ENCODE measurements at regions not wholly inside any gene's neighbourhood (a gene's known extent, or its start where the extent isn't known, plus 50 kb on each side); places are given as distances from the start of the nearest gene placed in this dataset.

DNA sequence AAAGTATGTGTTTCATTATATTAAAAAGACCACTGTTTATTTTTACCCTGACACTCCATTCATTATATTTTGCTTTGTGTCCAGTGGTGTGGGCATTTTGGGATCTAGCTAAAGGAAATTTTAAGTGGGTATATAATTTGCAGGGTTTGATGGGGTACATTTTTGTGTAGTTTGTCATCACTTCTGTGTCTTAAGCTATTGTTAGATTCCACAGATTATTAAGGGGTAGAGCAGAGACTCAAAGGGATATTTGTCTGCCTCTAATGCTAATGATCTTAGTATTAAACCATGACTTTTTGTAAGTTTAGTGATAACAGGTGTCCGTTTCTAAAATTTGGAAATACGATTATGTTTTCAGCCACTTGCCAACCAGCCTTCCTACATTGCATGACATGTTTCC is 731.6 kb downstream of the BRINP1 start:
- Mint-ChIP-seq H3K4me1 (ENCODE audit: low read depth, unreplicated experiment) (peaks cover 37% of the 10 kb centered on the region), H3K27me3 (ENCODE audit: low read depth, unreplicated experiment) (no peaks in the 10 kb centered on the region), H3K4me3 (ENCODE audit: unreplicated experiment) (no peak overlapping the region), H3K27ac (ENCODE audit: unreplicated experiment) (no peak overlapping the region), H3K36me3 (ENCODE audit: low read depth, unreplicated experiment) (peaks cover 1% of the 10 kb centered on the region), H3K9me3 (ENCODE audit: unreplicated experiment) (peaks cover 11% of the 10 kb centered on the region)
- Histone ChIP-seq H3K4me1 (ENCODE audit: insufficient read depth, low read length) (no peaks in the 10 kb centered on the region), H3K4me2 (ENCODE audit: low read length) (no peak overlapping the region), H4K20me1 (ENCODE audit: insufficient read depth, low read length) (no peaks in the 10 kb centered on the region), H3K27ac (ENCODE audit: low read depth, low read length) (no peak overlapping the region), H3K36me3 (ENCODE audit: insufficient read depth, low read length) (no peaks in the 10 kb centered on the region), H2AFZ (ENCODE audit: low read depth, low read length) (no peak overlapping the region), H3K27me3 (ENCODE audit: insufficient read depth, low read length) (no peaks in the 10 kb centered on the region), H3K9ac (ENCODE audit: low read length) (no peak overlapping the region), H3K9me3 (ENCODE audit: insufficient read depth, low read depth, low read length) (no peaks in the 10 kb centered on the region), H3K4me3 (ENCODE audit: insufficient read depth, low read depth, low read length) (no peak overlapping the region), H3K79me2 (ENCODE audit: insufficient read depth, low read length) (no peaks in the 10 kb centered on the region)
- FAIRE-seq (no peak), DNase-seq (ENCODE audit: low read depth) (no peak)
- TF ChIP-seq EZH2 (IDR thresholded peaks at IDR 0.05; ENCODE audit: insufficient read depth, low read length) = no peak
- TF ChIP-seq, protein P1, sequence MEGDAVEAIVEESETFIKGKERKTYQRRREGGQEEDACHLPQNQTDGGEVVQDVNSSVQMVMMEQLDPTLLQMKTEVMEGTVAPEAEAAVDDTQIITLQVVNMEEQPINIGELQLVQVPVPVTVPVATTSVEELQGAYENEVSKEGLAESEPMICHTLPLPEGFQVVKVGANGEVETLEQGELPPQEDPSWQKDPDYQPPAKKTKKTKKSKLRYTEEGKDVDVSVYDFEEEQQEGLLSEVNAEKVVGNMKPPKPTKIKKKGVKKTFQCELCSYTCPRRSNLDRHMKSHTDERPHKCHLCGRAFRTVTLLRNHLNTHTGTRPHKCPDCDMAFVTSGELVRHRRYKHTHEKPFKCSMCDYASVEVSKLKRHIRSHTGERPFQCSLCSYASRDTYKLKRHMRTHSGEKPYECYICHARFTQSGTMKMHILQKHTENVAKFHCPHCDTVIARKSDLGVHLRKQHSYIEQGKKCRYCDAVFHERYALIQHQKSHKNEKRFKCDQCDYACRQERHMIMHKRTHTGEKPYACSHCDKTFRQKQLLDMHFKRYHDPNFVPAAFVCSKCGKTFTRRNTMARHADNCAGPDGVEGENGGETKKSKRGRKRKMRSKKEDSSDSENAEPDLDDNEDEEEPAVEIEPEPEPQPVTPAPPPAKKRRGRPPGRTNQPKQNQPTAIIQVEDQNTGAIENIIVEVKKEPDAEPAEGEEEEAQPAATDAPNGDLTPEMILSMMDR (IDR thresholded peaks at IDR 0.05; ENCODE audit: insufficient read depth, low read depth, low read length) = no peak

DNA sequence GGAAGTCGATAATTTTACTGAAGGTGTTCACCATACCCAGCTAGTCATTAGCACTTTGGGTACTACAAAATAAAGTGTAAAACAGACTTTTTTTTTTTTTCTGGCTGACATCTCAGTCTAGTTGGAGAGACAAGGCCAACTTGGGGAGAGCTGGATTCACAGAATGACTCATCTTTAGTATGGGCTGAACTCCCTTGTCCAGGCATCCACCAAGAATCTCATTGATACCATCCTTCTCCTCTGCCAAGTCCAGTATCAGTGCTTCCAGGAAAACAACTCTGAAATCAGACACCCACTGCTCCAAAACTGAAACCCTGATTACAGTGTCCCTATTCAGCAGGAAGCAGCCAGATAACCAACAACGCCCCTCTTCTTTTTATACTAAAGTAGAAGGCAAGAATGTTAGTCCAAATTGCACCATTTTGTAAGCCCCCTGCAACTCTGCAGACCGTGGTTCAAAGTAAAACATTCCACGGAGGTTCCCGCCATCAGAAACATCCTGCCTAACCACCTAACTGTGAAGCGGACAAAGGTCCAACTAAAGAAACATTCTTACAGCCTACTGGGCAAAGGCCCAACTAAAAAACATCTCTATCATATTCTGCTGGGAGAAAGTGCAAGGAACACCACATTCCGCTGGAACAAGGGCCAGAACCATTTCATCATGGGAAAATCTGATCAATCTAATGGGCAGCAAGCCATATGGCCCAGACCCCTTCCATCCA is 728.2 kb downstream of the BRINP1 start:
- H3K4me1 ChIP-seq (ENCODE audit: insufficient read depth, low read length) = no peaks in the 10 kb centered on the region
- H3K27ac ChIP-seq (ENCODE audit: low read depth, low read length) = no peak overlapping the region
- Mint-ChIP-seq H3K9me3 (ENCODE audit: unreplicated experiment) (peaks cover 4% of the 10 kb centered on the region), H3K36me3 (ENCODE audit: low read depth, unreplicated experiment) (peaks cover 4% of the 10 kb centered on the region), H3K4me3 (ENCODE audit: unreplicated experiment) (no peak overlapping the region), H3K27ac (ENCODE audit: unreplicated experiment) (peak overlapping the region; percentile 88), H3K4me1 (ENCODE audit: low read depth, unreplicated experiment) (peaks cover 50% of the 10 kb centered on the region), H3K27me3 (ENCODE audit: low read depth, unreplicated experiment) (no peaks in the 10 kb centered on the region)
- TF ChIP-seq, protein P1 (IDR thresholded peaks at IDR 0.05; ENCODE audit: insufficient read depth, low read depth, low read length) = no peak
- no peak for TF ChIP-seq EZH2 (IDR thresholded peaks at IDR 0.05; ENCODE audit: insufficient read depth, low read length)
- H4K20me1 ChIP-seq (ENCODE audit: insufficient read depth, low read length) = no peaks in the 10 kb centered on the region
- no peak overlapping the region for H2AFZ ChIP-seq (ENCODE audit: low read depth, low read length)
- no peaks in the 10 kb centered on the region for H3K36me3 ChIP-seq (ENCODE audit: insufficient read depth, low read length)
- FAIRE-seq (no peak), DNase-seq (ENCODE audit: low read depth) (peak; percentile 61)
- H3K4me3 ChIP-seq (ENCODE audit: insufficient read depth, low read depth, low read length) = no peak overlapping the region
- H3K79me2 ChIP-seq (ENCODE audit: insufficient read depth, low read length) = no peaks in the 10 kb centered on the region
- H3K9me3 ChIP-seq (ENCODE audit: insufficient read depth, low read depth, low read length) = no peaks in the 10 kb centered on the region
- no peaks in the 10 kb centered on the region for H3K27me3 ChIP-seq (ENCODE audit: insufficient read depth, low read length)
- H3K4me2 ChIP-seq (ENCODE audit: low read length) = no peak overlapping the region
- no peak overlapping the region for H3K9ac ChIP-seq (ENCODE audit: low read length)

DNA sequence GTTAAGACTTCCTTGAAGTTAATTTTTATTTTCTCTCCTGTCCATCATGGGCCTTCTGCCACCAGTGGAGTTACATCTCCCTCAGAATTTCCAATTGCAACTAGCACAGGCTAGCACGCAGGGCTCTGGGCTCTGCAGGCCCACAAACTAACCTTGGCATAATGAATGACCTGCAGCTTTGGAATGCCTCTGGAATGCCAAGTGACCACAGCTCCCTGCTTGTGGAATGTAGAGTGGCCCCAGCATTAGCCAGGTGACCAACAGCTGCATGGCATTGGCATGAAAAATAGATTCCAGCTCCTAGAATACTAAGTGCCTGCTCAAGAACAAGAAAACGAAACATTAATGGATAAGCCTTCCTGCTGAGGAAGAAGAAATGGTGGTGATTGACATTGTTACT is 726.1 kb downstream of the BRINP1 start:
- Histone ChIP-seq H3K27ac (ENCODE audit: low read depth, low read length) (no peak overlapping the region), H3K9me3 (ENCODE audit: insufficient read depth, low read depth, low read length) (no peaks in the 10 kb centered on the region), H3K4me3 (ENCODE audit: insufficient read depth, low read depth, low read length) (no peak overlapping the region), H3K9ac (ENCODE audit: low read length) (no peak overlapping the region), H3K36me3 (ENCODE audit: insufficient read depth, low read length) (no peaks in the 10 kb centered on the region), H4K20me1 (ENCODE audit: insufficient read depth, low read length) (no peaks in the 10 kb centered on the region), H3K4me1 (ENCODE audit: insufficient read depth, low read length) (no peaks in the 10 kb centered on the region), H3K79me2 (ENCODE audit: insufficient read depth, low read length) (no peaks in the 10 kb centered on the region), H3K4me2 (ENCODE audit: low read length) (peak overlapping the region; percentile 5), H3K27me3 (ENCODE audit: insufficient read depth, low read length) (no peaks in the 10 kb centered on the region), H2AFZ (ENCODE audit: low read depth, low read length) (no peak overlapping the region)
- H3K4me3 Mint-ChIP-seq (ENCODE audit: unreplicated experiment) = no peak overlapping the region
- no peaks in the 10 kb centered on the region for H3K27me3 Mint-ChIP-seq (ENCODE audit: low read depth, unreplicated experiment)
- FAIRE-seq (no peak), DNase-seq (ENCODE audit: low read depth) (peak; percentile 68)
- H3K27ac Mint-ChIP-seq (ENCODE audit: unreplicated experiment) = peak overlapping the region; percentile 88
- peaks cover 4% of the 10 kb centered on the region for H3K9me3 Mint-ChIP-seq (ENCODE audit: unreplicated experiment)
- peaks cover 5% of the 10 kb centered on the region for H3K36me3 Mint-ChIP-seq (ENCODE audit: low read depth, unreplicated experiment)
- TF ChIP-seq EZH2 (IDR thresholded peaks at IDR 0.05; ENCODE audit: insufficient read depth, low read length) = no peak
- TF ChIP-seq, protein P1 (IDR thresholded peaks at IDR 0.05; ENCODE audit: insufficient read depth, low read depth, low read length) = no peak
- peaks cover 41% of the 10 kb centered on the region for H3K4me1 Mint-ChIP-seq (ENCODE audit: low read depth, unreplicated experiment)

Data from astrocyte (in vitro differentiated cells and primary cell).